Endothelial cell of umbilical vein (primary cell): ENCODE measurements at regions not wholly inside any gene's neighbourhood (a gene's known extent, or its start where the extent isn't known, plus 50 kb on each side); places are given as distances from the start of the nearest gene placed in this dataset.
"Not testable (repeated sequence)": the region's sequence is repeated elsewhere in the genome, so short reads cannot be mapped to it uniquely, and the experiment has no call there.

Experiments used
- JUN ChIP-seq: IDR thresholded peaks from 2 replicates; pipeline ENCODE4 v1.6.1; 2011; ENCODE audit warnings: borderline replicate concordance, low read depth; ENCODE audit not compliant: insufficient read length, insufficient read depth
- MYC ChIP-seq: IDR thresholded peaks from one replicate; pipeline ENCODE4 v1.6.1; 2011; ENCODE audit warnings: mild to moderate bottlenecking, low read depth, low read length
- POLR2A ChIP-seq: IDR thresholded peaks from 2 replicates; pipeline ENCODE4 v1.6.1; 2012; ENCODE audit warnings: low read depth, mild to moderate bottlenecking, control low read depth, low read length

DNA sequence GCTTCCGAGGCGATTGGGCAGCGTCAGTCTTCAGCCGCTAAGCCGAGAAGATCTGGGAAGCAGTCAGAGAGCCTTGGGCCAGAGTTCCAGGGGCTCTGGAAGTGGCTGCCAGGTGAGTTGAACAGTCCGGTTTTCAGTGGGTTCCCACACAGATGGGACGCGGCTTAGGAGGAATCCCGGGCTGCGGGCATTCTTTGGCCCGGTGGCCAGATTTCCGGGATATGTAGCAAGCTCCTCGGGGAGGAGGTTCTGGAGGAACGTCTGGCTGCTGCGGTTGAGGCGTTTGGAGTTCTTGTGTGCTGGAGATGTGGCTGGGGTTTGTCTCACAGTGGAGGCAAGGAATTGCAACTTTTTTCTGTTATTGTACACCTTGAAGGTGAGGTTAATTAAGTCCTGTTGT, 182.6 kb downstream of the CD83 start:
- TF ChIP-seq POLR2A, MYC, JUN: not testable (repeated sequence)
